GM21723 (cell line): ENCODE measurements at regions not wholly inside any gene's neighbourhood (a gene's known extent, or its start where the extent isn't known, plus 50 kb on each side); places are given as distances from the start of the nearest gene placed in this dataset.
"Not testable (repeated sequence)": the region's sequence is repeated elsewhere in the genome, so short reads cannot be mapped to it uniquely, and the experiment has no call there.

Experiments
- ATAC-seq: cut with Tn5 transposase; IDR thresholded peaks from one replicate; pipeline ENCODE4 v1.9.1; 2021; ENCODE audit warnings: mild to moderate bottlenecking, moderate library complexity; ENCODE audit not compliant: unreplicated experiment

DNA sequence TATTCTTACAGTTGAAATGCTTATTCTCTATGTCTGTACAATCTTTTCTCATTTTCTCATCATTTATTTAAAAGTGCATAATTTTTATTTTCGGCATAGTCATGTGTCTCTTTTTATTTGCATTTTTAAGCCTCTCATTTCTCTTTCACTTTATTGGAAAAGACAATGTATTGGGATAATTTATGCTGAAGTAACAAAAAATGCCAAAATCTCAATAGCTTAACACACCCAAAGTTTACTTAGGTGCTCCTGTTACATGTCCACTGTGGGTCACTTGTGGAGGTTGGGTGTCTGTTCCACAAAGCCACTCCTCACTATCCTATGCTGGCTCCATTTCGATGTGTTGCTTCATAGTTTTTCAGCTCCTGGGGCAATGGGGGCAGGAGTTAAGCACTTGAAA is 638.7 kb downstream of the CD109 start:
- no peak for ATAC-seq

DNA sequence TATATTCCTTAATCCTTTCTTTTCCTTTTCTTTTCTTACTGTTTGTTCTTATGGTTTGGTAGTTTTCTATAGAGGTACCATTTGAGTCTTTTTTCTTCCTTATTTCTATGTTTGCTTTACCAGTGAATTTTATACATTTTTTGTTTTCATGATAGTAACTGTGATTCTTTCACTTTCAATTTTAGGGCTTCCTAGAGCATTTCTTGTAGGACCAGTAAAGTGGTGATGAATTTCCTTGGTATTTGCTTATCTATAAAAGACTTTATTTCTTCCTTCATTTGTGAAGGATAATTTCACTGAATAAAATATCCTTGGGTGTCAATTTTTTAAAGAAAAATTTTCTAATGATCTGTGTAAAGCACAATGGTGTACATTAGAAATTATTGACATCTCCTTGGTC is 637.4 kb downstream of the CD109 start:
- ATAC-seq, result no peak

DNA sequence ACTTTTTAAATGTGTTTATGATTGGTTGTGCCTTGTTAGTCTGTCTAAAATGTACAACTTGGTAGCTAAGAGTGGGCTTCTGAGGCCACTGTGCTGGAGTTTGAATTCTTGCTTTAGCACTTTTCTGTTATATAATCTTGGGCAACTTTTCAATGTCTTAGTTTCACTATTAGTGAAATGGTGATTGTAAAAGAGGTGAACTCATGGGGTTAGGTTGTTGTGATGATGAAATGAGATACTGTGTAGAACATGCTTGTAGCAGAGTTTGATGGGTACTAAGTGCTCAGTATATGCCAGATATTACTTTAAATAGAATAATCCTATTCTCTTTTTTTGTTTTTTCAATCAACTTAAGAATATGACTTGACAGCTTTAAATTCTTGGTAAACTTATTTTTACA is 624.7 kb downstream of the CD109 start:
- ATAC-seq, result no peak

DNA sequence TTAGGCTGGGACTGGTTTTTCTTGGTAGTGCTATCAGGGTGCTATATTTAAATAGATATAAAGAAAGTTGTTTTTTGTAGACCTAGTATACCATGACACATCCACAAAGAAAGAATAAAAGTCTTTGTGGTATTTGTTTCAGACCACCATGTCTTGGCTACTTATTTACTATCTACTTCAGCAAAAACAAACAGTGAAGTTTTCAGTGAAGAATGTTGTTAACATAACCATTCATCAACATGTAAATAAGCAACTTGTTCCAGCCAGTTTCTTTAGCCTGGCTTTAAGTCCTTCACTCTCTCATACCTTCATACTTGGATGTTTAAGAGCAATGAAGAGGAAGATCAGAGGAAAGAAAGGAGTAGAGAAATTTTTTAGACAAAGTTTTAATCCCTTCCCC is 624.1 kb downstream of the CD109 start:
- ATAC-seq, result no peak

DNA sequence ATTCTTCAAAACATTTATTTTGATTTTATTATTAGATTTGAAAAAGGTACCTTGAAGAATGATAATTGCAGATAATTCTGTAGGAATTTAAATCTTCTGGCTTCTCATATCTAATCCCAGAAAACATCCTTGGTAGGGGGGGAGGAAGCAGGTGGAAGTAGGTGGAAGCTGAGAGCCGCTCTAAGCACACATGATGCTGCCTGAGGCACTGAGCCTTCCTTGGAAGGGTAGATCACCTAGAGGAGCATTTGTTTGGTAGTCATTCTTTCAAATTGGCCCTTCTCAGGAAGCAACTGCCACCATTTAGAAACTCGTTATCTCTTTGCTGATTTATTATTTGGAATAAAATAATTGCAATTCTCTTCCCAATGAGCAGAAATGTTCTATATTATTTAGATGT is 623.3 kb downstream of the CD109 start:
- ATAC-seq, result no peak

DNA sequence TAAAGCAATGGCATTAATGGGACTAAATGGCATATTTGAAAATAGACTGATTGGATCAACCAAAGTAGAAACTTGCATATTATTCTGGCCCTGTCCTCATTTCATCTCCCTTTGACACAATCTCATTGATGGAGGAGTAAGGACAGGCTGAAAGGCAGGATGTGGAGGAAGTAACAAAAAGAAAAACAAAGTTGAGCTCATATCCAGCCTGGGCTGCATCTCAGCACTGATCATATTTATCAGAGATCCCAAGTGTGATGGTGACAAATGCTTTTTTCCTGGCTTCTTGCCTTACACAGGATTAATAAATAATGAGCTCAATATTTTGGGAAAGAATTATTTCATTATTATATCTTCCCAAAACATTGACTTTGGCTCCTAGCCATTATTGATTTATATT is 622.7 kb downstream of the CD109 start:
- ATAC-seq, result no peak

DNA sequence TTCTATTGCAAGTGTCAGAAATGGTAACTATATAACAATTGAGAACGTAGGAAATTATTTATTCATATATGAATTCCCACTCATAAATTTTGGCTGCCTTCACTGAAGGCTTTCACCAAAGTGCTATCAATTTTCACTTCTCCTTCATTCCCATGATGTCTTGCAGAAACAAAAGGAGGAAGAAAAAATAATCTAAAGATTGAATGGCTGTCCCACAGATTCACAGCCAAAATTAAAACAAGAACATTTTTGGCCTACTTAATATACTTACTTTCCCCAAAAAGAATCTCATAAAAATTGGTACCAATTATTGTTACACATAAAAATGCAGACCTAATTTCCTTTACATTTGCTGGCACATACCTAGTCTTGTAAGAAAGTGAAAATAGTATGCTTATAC is 616.1 kb downstream of the CD109 start:
- ATAC-seq, result no peak

DNA sequence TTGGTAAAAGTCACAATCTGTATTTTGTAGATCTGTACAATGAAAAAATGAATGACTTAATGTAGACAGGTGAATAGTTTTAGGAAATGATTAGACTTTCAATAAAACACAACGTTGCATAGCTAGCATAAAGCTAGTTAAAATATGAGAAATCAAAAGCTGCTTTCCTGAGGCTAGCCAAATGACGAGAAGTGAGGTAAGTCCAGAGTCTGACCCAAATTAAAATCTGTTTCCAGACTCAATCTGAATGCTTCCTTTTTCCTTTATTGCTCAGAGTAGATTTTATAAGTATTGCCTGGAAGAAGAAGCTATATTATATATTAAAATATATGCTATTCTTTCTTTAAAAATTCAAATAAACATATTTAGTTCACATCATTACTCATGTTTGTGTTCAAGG is 615.4 kb downstream of the CD109 start:
- ATAC-seq, result no peak

DNA sequence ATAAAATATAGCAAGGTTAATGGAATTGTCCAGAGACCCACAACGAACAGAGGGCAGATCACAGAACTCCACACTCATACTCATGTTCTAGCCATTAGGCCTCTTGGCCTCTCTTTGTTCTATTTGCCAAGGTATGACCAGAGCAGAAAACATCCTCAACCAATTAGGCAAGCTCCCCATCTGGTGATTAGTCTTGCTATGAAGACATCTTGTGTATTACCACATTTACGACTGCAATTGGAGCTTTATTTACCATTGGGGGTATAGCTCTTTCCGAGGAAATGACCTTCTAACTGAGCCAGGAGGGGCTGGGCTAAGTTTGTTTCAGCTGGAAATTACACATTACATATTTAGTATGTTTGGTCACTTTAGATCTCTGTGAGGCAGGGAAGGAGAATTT is 593.9 kb downstream of the CD109 start:
- ATAC-seq, result no peak

DNA sequence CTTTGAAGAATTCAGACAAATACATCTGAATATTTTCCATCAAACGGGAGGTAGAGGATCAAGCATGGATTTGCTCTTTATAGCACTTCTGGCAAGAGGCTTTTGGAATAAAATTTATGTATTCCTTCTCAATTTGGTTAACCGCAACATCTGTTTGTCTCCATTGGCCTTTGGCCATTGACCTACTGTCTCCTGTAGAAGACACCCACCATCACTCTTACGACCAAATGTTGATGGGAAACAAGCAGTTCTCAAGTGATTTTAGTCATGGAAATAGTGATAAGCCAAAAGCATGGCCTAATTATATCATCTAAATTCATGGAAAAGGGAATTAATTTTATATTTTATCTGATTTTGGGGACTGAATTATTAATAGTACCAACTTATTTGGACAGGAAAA is 591.9 kb downstream of the CD109 start:
- ATAC-seq, result no peak

DNA sequence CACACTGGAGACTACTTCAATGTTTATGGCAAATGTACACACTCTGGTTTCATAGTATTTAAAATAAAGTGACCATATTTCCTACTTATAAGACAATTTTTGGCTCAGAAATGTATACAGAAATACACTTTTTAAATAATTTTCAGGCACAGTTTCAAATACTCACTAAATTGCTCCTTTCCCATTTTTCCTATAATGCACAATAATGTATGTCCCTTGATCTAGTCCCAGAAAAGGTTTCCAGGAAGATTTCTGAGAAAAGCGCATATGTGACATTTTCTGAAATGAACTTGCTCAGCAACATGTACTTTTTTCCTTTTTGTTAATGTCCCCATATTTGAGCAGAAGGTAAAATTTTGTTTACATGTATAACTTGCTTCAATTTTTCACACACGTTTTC is 591.4 kb downstream of the CD109 start:
- ATAC-seq, result no peak

DNA sequence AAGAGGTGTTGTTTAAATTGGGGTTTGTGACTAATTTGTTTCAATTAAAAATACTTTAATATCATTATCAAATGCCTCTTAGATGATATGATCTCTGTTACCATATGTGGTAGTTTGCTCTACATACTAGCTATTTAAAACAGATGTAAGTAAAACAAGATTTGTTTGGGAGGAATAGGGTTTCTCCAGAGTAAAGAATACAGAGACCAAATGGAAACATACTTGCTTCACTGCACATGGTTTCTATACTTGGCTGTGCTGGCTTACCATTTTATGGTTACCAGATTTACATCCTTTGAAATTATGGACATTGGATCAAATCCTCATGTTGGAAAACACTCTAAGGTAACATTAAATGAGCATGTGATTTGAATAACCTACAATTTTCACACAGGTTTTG is 588.3 kb downstream of the CD109 start:
- no peak for ATAC-seq

DNA sequence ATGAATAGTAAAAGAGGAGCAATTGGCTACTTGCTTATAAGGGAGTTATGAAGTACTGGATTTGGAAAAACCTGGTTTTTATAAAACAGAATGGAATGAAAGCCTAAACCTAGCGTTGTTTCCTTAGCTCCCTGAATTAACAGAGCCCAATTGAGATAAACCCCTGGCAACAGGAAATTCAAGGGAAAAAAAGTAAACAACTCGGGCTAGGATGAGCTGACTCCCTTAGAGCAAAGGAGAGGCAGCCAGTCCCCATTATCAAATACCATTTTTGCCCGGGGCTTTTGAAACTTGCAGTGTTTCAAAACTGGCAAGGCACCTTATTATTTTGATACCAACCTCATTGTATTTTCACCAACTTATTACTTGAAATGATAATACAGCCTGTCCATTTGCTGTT is 587.5 kb downstream of the CD109 start:
- ATAC-seq, result no peak

DNA sequence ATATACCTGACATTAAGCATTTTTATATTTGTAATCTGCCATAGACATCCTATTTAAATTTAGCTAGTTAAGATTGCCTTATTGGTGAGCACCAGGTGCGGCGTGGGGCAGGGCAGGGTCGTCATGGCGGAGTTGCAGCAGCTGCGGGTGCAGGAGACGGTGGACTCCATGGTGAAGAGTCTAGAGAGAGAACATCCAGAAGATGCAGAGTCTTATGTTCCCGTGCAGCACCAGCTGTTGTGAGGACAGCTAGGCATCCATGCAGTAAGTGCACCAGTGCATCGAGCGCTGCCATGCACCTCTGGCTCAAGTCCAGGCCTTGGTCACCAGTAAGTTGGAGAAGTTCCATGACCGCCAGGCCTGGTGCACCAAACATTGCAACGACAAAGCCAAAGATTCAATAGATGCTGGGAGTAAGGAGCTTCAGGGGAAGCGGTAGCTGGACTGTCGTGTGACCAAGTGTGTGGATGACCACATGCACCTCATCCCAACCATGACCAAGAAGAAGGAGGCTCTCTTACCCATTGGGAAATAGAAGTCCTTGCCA is 586.2 kb downstream of the CD109 start:
- ATAC-seq, result no peak

DNA sequence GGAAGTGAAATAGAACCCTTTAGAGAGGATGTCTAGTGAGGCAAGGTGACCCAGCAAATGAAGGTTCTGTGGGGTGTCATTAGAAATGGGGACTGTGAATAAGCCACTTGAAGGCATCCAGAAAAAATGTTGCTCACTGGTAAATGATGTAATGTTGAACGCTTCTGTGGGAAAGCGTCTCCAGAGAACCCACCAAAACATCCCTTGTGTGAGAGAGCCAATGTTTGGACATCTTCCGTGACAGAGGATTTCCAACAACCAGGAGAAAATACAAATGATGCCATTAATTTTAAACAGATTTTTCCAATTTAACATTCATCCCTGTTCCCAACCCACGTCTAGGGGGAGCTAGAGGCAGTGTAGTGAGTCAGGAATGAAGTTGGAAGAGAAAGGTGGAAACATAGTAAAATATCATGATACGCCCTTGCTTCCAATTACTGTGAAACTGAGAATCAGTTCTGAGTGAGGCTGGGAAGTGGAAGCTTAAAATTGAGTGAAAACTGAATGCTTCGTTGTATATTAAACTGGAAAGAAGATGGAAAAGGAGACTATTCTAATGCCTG is 584.2 kb downstream of the CD109 start:
- no peak for ATAC-seq

DNA sequence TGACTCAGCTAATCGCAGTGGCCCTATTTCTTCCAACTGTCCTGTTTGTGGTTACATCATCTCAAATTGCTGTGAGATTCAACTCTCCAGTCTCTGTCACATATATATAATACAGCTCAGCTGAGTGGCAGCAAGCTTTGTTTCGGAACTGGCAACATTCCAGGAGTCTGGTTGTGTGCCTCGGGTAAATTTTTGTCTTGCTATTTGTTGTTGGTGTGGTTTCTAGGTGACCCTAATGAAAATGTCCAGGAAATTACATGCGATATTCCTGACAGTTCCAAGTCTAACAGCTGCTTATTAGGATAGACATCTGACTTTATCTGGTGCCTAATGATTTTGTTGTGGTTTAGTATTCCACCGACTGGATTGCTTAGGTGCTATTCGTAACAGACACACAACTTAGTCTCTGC is 581.8 kb downstream of the CD109 start:
- ATAC-seq, result no peak

DNA sequence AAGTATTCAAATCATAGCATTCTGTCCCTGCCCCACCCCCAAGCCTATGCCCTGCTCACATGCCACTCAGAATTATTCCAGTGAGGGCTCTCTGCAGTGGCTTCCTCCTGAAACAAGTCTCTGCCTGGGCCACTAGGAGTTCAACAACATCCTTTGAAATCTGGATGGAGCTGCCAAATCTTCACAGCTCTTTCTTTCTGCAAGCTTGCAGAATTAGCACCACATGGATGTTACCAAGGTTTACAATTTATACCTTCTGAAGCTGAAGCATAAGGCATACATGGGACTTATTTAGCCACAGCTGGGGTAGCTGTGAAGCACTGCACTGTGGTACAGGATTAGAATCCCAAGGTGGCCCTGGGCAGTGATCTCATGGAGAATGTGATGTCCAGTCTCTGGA is 577.5 kb downstream of the CD109 start:
- no peak for ATAC-seq

DNA sequence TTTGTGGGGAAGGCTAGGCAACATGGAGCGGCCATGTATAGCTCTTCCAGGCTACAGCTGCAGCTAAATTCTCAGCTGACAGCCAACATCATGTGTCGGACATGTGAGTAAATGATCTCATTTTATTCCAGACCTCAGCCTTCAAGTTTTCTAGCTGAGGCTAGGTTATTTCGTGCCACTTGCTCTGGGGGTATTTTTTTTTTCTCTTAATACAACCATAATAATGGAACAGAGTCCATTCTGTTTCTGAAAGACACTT is 573.5 kb downstream of the CD109 start:
- ATAC-seq, result no peak

DNA sequence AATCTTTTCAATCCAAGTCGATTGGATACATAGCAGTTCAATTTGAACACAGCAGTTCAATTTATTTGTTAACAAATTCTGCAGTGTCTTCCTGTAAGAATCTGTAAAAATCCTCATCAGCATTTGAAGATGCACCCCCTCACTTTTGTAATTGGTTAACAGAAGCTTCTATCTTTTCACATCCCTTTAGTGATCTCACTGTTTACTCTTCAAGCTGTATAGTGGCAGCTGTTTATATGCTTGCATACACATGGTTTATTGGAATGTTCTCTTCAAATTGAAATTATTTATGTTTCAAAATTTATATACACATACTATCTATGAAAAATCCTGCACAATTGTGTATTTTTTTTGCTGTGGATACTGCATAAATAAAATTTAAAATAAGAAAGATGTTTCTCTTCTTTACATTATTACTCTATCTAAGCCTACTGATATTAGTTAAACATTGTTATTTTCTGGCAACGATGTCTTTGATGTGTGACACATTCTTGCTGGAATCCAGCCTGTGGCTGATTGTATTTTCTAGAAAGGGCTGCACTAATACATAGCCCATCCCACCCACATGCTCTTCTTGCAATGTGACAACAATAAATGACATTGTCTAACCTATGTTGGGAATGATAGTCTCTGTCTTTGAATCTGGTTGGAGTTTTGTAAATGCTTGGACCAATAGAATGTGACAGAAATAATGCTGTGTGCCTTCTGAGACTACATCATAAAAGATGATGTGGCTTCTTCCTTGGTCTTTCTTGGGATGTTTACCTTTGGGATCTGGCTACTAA is 573.0 kb downstream of the CD109 start:
- ATAC-seq, result no peak

DNA sequence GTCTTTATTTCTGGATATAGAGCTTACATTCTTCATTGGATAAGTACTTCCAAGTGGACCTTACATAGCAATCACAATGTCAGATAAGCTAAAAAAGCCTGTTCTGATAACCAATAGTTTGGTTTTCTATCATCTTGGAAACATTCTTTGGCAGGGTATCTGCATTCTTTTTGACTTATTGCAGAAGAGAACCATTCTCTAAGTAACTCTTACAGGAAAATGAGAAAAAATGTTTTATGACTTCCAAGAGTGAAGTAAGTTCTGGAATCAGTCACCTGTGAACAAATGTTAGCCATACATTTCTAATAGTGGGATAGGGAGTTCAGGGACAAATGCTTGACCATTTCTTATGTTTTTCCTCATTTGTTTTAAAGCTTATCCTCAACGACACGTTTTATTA is 564.0 kb downstream of the CD109 start:
- no peak for ATAC-seq

DNA sequence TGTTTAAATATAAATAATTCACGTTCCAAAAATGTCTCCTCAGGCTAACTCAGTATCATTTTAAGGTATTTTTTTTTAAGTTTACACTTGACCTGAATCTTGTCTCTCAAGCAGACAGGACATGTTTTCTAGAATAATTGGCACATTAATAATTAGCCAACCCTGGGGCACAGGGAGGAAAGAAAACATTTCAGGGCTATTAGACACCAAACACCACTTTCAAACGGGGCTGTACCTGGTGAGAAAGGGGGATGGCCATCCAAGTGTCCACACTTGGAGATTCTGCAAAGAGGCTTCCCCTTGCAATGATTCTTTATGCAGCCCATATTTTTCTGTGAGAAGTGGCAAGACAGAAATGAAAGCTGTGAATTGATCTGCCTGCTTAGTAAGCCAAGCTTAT is 560.8 kb downstream of the CD109 start:
- ATAC-seq, result no peak

DNA sequence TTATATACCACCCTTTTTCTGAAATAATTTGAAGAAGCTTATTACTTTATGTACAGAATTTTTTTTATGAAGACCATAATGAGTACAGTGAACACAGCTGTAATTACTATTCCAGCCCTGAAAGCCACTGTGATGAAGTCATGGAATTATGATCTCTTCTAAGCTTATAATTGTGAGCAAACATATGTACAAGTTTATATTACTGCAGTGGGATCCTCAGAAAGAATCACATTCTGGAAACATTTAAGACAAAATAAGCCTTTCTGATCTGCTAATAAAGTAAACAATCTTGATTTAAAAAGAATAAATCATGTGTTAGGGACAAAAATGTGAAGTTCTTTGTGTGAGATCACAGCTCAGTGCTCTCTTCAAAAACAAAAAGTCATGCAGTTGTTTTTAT is 560.4 kb downstream of the CD109 start:
- no peak for ATAC-seq

DNA sequence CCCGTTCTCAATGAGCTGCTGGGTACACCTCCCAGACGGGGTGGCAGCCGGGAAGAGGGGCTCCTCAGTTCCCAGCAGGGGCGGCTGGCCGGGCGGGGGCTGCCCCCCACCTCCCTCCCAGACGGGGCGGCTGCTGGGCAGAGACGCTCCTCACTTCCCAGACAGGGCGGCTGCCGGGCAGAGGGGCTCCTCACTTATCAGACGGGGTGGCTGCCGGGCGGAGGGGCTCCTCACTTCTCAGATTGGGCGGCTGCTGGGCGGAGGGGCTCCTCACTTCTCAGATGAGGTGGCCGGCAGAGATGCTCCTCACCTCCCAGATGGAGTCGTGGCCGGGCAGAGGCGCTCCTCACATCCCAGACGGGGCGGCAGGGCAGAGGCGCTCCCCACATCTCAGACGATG is 559.0 kb downstream of the CD109 start:
- ATAC-seq, result not testable (repeated sequence)
